ENCODE measurements at regions not wholly inside any gene's neighbourhood (a gene's known extent, or its start where the extent isn't known, plus 50 kb on each side); places are given as distances from the start of the nearest gene placed in this dataset.

DNA sequence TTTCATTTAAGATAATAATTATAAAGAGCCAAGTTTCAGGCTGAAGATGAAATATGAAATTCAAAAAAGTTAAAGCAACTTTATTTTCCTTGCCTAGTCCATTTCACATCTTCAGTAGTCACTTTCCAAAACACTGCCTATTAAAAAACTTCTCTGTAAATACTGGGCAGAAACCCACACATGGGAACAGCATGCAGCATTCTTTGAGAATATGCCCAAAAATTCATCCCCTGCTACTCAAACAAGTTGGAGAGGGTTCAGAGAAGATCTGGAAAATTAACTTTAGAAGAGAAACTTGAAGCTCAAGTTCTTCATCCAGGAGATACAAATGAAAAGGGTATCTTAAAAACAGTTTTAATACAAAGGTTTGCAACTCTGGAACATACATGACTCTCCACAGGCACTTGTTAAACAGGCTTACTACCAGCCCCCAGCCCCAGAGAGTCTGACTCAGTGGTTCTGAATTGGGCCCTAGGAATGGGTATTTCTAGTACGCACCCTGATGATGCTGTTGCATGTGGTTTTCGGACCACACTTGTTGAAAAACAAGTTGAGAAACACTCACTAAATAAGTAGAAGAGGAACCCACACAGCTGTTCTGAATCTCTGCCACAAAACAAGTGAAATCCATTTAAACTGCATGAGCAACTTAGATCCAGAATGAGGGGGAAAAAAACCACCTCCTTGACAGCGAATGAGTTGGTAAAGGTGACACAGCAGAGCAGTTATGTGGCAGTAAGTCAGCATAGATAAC is 329.1 kb downstream of the SATB2 start:
- TF ChIP-seq, protein P1, sequence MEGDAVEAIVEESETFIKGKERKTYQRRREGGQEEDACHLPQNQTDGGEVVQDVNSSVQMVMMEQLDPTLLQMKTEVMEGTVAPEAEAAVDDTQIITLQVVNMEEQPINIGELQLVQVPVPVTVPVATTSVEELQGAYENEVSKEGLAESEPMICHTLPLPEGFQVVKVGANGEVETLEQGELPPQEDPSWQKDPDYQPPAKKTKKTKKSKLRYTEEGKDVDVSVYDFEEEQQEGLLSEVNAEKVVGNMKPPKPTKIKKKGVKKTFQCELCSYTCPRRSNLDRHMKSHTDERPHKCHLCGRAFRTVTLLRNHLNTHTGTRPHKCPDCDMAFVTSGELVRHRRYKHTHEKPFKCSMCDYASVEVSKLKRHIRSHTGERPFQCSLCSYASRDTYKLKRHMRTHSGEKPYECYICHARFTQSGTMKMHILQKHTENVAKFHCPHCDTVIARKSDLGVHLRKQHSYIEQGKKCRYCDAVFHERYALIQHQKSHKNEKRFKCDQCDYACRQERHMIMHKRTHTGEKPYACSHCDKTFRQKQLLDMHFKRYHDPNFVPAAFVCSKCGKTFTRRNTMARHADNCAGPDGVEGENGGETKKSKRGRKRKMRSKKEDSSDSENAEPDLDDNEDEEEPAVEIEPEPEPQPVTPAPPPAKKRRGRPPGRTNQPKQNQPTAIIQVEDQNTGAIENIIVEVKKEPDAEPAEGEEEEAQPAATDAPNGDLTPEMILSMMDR (IDR thresholded peaks at IDR 0.05): no peak
- no peak for TF ChIP-seq POLR2A (IDR thresholded peaks at IDR 0.05)
